PC-3 (cell line): ENCODE measurements at regions not wholly inside any gene's neighbourhood (a gene's known extent, or its start where the extent isn't known, plus 50 kb on each side); places are given as distances from the start of the nearest gene placed in this dataset.

Source experiments
- ATAC-seq: fragments of 200-7000 bp; cut with Tn5 transposase; 2 replicates; pipeline ENCODE4 v1.9.1; 2020; ENCODE audit warnings: mild to moderate bottlenecking, moderate library complexity
- BruUV-seq: library from RNA; stranded (reverse); fragments of 400-500 nt; replicated peaks from 2 replicates; lab custom pipeline; 2021; lab: Mats Ljungman, UMichigan
- CTCF ChIA-PET: fragments of 300-600 bp; sonication (Branson Sonifier 250); formaldehyde crosslinking; loops from one replicate; lab custom pipeline; 2022; ENCODE audit warnings: antibody characterized with exemption; lab: Charles Lee
- POLR2A ChIA-PET: fragments of 300-600 bp; sonication (Branson Sonifier 250); formaldehyde crosslinking; loops from one replicate; lab custom pipeline; 2022; ENCODE audit warnings: antibody characterized with exemption; ENCODE audit not compliant: unreplicated experiment; lab: Charles Lee
- DNase-seq: peaks from one replicate; pipeline ENCODE4 v3.0.0-alpha.2; 2015
- H2AFZ ChIP-seq: fragments of 300-600 bp; sonication (generic); 2 replicates; pipeline ENCODE4 v1.6.0; 2016; ENCODE audit warnings: antibody characterized with exemption, low read length
- H3F3A ChIP-seq: fragments of 300-600 bp; sonication (generic); one replicate; pipeline ENCODE4 v1.6.0; 2017; ENCODE audit warnings: antibody characterized with exemption, low read length, control low read depth, mild to moderate bottlenecking; ENCODE audit not compliant: unreplicated experiment
- H3K27ac ChIP-seq: fragments of 300-600 bp; sonication (generic); 2 replicates; pipeline ENCODE4 v1.5.1; 2016; ENCODE audit warnings: mild to moderate bottlenecking, low read length
- H3K27me3 ChIP-seq: fragments of 300-600 bp; sonication (generic); 2 replicates; pipeline ENCODE4 v1.6.1; 2016; ENCODE audit warnings: low read length, mixed read lengths
- H3K36me3 ChIP-seq: fragments of 300-600 bp; sonication (generic); 2 replicates; pipeline ENCODE4 v1.6.1; 2016; ENCODE audit warnings: low read depth, mixed run types, low read length, mixed read lengths
- H3K4me1 ChIP-seq: fragments of 300-600 bp; sonication (generic); 2 replicates; pipeline ENCODE4 v1.5.1; 2016; ENCODE audit warnings: low read length; ENCODE audit not compliant: insufficient read depth
- H3K4me2 ChIP-seq: fragments of 300-600 bp; sonication (generic); 2 replicates; pipeline ENCODE4 v1.6.0; 2016; ENCODE audit warnings: low read length
- H3K4me3 ChIP-seq: fragments of 300-600 bp; sonication (generic); 2 replicates; pipeline ENCODE4 v1.5.1; 2016; ENCODE audit warnings: mild to moderate bottlenecking, low read length, mixed read lengths
- H3K79me2 ChIP-seq: fragments of 300-600 bp; sonication (generic); 2 replicates; pipeline ENCODE4 v1.6.1; 2017; ENCODE audit warnings: low read length, mixed read lengths
- H3K9ac ChIP-seq: fragments of 300-600 bp; sonication (generic); 2 replicates; pipeline ENCODE4 v1.6.0; 2016; ENCODE audit warnings: mild to moderate bottlenecking, low read length
- H3K9me2 ChIP-seq: fragments of 300-600 bp; sonication (generic); replicated peaks from 2 replicates; pipeline ENCODE4 v1.6.1; 2016; ENCODE audit warnings: mixed run types, low read length, mixed read lengths
- H3K9me3 ChIP-seq: fragments of 300-600 bp; sonication (generic); 2 replicates; pipeline ENCODE4 v1.6.1; 2016; ENCODE audit warnings: low read length, mixed read lengths
- H4K20me1 ChIP-seq: fragments of 300-600 bp; sonication (generic); 2 replicates; pipeline ENCODE4 v1.6.1; 2016; ENCODE audit warnings: low read length, mixed read lengths
- EZH2 ChIP-seq: fragments of 300-600 bp; sonication (generic); IDR thresholded peaks from one replicate; pipeline ENCODE4 v1.6.1; 2017; ENCODE audit warnings: antibody characterized with exemption, mild to moderate bottlenecking, low read length; ENCODE audit not compliant: unreplicated experiment
- EZH2phosphoT487 ChIP-seq: fragments of 300-600 bp; sonication (generic); IDR thresholded peaks from 2 replicates; pipeline ENCODE4 v1.6.1; 2018; ENCODE audit warnings: mild to moderate bottlenecking, antibody characterized with exemption, low read length, borderline replicate concordance
- intact Hi-C: fragments of 100-400 bp; cut with micrococcal nuclease; formaldehyde crosslinking; loops from 2 replicates; pipeline ENCODE4 v1.9.0; 2023
- TF ChIP-seq, protein P1 (sequence below): fragments of 300-600 bp; sonication (generic); conservative IDR thresholded peaks from 2 replicates; pipeline ENCODE4 v1.5.1; 2017; ENCODE audit warnings: antibody characterized with exemption, low read depth, mild to moderate bottlenecking, low read length

DNA sequence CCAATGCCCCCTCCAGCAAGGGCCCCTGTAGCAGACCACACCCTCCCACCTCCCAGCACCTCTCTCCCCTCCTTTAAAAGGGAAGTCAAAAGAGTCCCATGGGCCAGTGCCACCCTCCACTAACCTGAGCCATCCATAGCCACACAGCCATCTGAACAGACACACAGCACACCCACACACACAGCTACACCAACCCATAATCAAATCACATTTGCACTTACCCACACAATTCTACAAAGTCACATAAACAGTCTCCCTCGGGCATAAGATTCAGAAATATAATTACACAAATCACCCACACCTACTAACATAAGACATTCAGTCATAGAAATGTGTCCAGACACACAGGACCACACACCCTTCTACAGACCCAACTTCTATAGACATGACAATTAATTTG is 96.3 kb downstream of the HIF1AN start:
- Histone ChIP-seq H3K9me3 (no peaks in the 10 kb centered on the region), H3K27ac (no peak overlapping the region), H3K27me3 (peaks cover 24% of the 10 kb centered on the region), H3K36me3 (no peaks in the 10 kb centered on the region), H3K9ac (no peak overlapping the region), H2AFZ (no peak overlapping the region), H3K4me2 (no peak overlapping the region), H3K4me1 (no peaks in the 10 kb centered on the region), H3F3A (no peaks in the 10 kb centered on the region), H4K20me1 (no peaks in the 10 kb centered on the region), H3K79me2 (no peaks in the 10 kb centered on the region), H3K9me2 (no peaks in the 10 kb centered on the region), H3K4me3 (no peak overlapping the region)
- BruUV-seq = no TSS peak
- POLR2A ChIA-PET = no interaction called here
- ATAC-seq = no peak
- intact Hi-C loops = no loop called here
- TF ChIP-seq EZH2 = no peak
- TF ChIP-seq, protein P1, sequence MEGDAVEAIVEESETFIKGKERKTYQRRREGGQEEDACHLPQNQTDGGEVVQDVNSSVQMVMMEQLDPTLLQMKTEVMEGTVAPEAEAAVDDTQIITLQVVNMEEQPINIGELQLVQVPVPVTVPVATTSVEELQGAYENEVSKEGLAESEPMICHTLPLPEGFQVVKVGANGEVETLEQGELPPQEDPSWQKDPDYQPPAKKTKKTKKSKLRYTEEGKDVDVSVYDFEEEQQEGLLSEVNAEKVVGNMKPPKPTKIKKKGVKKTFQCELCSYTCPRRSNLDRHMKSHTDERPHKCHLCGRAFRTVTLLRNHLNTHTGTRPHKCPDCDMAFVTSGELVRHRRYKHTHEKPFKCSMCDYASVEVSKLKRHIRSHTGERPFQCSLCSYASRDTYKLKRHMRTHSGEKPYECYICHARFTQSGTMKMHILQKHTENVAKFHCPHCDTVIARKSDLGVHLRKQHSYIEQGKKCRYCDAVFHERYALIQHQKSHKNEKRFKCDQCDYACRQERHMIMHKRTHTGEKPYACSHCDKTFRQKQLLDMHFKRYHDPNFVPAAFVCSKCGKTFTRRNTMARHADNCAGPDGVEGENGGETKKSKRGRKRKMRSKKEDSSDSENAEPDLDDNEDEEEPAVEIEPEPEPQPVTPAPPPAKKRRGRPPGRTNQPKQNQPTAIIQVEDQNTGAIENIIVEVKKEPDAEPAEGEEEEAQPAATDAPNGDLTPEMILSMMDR = no peak
- no peak for TF ChIP-seq EZH2phosphoT487
- DNase-seq = no peak
- CTCF ChIA-PET = interaction anchor here (0.5 kb wide), 1 partner anchor 34 kb away, joined by 3 read pairs; no protein-coding TSS in a partner anchor

DNA sequence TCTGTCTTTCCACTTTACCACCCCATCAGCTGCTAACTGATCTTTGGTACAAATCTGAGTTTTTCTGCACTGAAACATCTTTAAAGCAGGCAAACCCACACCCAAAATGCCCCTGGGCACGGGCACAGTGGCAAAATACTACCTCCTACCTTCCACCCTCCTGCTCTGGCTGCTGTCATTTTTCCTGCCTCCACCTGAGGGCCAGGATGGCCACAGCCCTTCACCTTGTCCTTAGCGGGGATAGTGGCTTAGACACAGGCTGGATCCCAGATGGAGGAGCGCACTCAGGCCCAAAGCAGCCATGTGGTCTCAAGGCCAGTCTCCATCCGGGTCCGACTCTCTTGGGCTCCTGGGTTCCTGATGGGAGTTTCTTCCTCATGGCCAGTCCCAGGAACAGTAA is 98.3 kb downstream of the HIF1AN start:
- no peaks in the 10 kb centered on the region for H3K4me1 ChIP-seq
- no peak overlapping the region for H3K27ac ChIP-seq
- no peak overlapping the region for H3K4me2 ChIP-seq
- H3K27me3 ChIP-seq = peaks cover 20% of the 10 kb centered on the region
- DNase-seq (no peak), ATAC-seq (no peak)
- no peaks in the 10 kb centered on the region for H3K79me2 ChIP-seq
- no peaks in the 10 kb centered on the region; the same call in 1 of the 2 replicates for H3K36me3 ChIP-seq
- ChIA-PET CTCF (no interaction called here), POLR2A (no interaction called here)
- H3K9me2 ChIP-seq = no peaks in the 10 kb centered on the region
- no peak overlapping the region for H3K9ac ChIP-seq
- BruUV-seq = no TSS peak
- intact Hi-C loops = no loop called here
- no peaks in the 10 kb centered on the region for H3K9me3 ChIP-seq
- H4K20me1 ChIP-seq = no peaks in the 10 kb centered on the region
- no peak overlapping the region for H3K4me3 ChIP-seq
- TF ChIP-seq, protein P1 = no peak
- TF ChIP-seq EZH2 (no peak), EZH2phosphoT487 (no peak)
- H3F3A ChIP-seq = no peaks in the 10 kb centered on the region
- H2AFZ ChIP-seq = no peak overlapping the region

DNA sequence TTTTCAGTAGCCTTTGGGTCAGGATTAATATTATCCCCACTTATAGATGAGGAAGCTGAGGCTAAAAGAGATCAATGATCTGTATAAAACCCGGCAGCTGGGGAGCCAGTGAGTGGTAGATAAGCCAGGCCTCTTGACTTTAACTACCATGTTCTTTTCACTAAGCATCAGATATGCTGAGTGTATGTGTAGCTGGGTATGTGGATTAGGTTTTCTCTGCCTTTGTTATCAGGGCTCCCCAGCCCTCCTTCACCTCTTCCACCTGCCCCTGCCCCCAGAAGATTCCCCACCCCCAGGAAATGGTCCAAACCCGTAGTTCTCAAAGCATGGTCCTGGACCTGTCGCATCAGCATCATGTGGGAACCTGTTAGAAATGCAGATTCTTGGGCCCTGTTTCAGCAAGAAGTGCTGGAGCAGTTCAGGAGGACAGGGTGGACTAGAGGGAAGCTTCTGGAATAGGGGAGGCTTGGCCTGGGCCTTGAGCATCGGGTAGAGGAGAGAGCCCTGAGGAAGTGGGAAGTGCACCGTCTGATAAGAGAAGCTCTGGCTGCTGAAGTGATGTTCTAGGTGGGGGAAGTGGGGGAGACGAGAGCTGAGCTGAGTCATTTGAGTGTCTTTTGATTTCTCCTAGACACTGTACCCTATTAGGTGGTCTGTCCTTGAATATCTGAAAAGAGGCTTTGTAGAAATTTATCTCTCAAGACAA is 101.3 kb downstream of the HIF1AN start:
- Histone ChIP-seq H3K36me3 (no peaks in the 10 kb centered on the region; the same call in 1 of the 2 replicates), H3K4me1 (no peaks in the 10 kb centered on the region), H4K20me1 (no peaks in the 10 kb centered on the region), H3K9me3 (no peaks in the 10 kb centered on the region), H3K4me3 (no peak overlapping the region), H3K27me3 (peaks cover 20% of the 10 kb centered on the region), H3K9ac (no peak overlapping the region), H2AFZ (no peak overlapping the region), H3K27ac (no peak overlapping the region), H3F3A (no peaks in the 10 kb centered on the region), H3K9me2 (no peaks in the 10 kb centered on the region), H3K4me2 (no peak overlapping the region), H3K79me2 (no peaks in the 10 kb centered on the region)
- DNase-seq (no peak), ATAC-seq (no peak)
- POLR2A ChIA-PET = no interaction called here
- TF ChIP-seq, protein P1 = no peak
- TF ChIP-seq EZH2 = no peak
- TF ChIP-seq EZH2phosphoT487 = no peak
- CTCF ChIA-PET = no interaction called here
- BruUV-seq = no TSS peak
- intact Hi-C loops = no loop called here
